Muscle of leg (tissue), 3 donors: ENCODE measurements at regions not wholly inside any gene's neighbourhood (a gene's known extent, or its start where the extent isn't known, plus 50 kb on each side); places are given as distances from the start of the nearest gene placed in this dataset.
A peak's percentile ranks its signal among the peaks of the same experiment; 100 is the strongest.
"Not testable (repeated sequence)": the region's sequence is repeated elsewhere in the genome, so short reads cannot be mapped to it uniquely, and the experiment has no call there.

Source experiments
- DNase-seq: peaks from one replicate; pipeline ENCODE4 v3.0.0; 2013
- H3K27ac ChIP-seq: one replicate; pipeline ENCODE4 v1.5.1; 2013; ENCODE audit warnings: mild to moderate bottlenecking, low read length, control low read depth
- H3K27me3 ChIP-seq: one replicate; pipeline ENCODE4 v1.6.1; 2013; ENCODE audit warnings: low read length; ENCODE audit not compliant: control insufficient read depth, insufficient read depth
- H3K36me3 ChIP-seq: one replicate; pipeline ENCODE4 v1.6.1; 2013; ENCODE audit warnings: low read length; ENCODE audit not compliant: control insufficient read depth, insufficient read depth
- H3K4me1 ChIP-seq: one replicate; pipeline ENCODE4 v1.6.1; 2013; ENCODE audit warnings: low read length; ENCODE audit not compliant: control insufficient read depth, insufficient read depth
- H3K4me3 ChIP-seq: one replicate; pipeline ENCODE4 v1.5.1; 2013; ENCODE audit warnings: low read length, control low read depth
- H3K9me3 ChIP-seq: replicated peaks from 2 replicates; pipeline ENCODE4 v1.6.1; 2013; ENCODE audit warnings: low read depth, low read length; ENCODE audit not compliant: control insufficient read depth
- WGBS: methylation state at CpG from one replicate; pipeline ENCODE4 v1.1.5; 2013; ENCODE audit warnings: missing lambda C conversion rate; ENCODE audit not compliant: insufficient coverage; 5-methylcytosine and 5-hydroxymethylcytosine counted together

DNA sequence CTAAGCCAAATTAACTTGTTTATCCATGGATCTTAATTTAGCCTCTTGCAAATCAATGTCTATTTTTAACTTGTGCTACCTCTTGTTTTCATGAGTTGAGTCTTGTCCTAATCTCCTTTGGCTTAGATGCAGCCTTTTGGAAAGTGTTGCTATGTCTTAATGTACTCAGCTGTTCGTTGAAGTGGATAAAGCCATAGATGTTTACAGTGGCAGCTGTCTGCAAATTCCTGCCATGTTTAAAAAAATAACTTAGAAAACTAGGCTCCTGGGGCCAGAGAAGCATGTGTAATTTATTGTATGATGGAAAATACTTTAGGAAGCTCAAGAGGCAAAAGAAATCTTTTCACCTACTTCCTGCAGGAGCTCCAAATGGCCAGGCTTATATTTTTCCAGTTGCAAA, 253.1 kb upstream of the RHOBTB1 start:
- no CpG with 5 or more reads among the region's 1 CpG for WGBS
- Histone ChIP-seq H3K36me3 (no peaks in the 10 kb centered on the region), H3K4me1 (peaks cover 4% of the 10 kb centered on the region), H3K27me3 (no peaks in the 10 kb centered on the region), H3K4me3 (no peak overlapping the region), H3K9me3 (peaks cover 12% of the 10 kb centered on the region), H3K27ac (peak overlapping the region; percentile 69)
- peak; percentile 98 for DNase-seq

DNA sequence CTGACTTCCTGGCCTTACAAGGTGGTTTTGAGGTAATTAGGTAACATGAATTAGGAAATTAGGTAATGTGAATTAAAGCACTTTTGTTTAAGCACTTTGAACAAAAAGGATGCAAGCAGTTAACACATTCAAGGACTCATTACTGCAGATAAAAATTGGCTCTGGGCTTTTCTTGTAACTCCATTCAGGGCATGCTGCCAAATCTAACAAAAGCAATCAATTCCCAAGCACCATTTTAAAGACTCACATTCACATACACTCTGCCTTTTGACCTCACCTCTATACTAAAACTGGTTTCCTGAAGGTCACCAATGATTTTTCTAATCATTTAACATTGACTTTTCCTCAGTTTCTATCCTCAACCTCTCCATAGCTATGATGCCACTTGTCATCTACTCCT, 251.2 kb upstream of the RHOBTB1 start:
- Histone ChIP-seq H3K9me3 (peaks cover 15% of the 10 kb centered on the region), H3K36me3 (no peaks in the 10 kb centered on the region), H3K4me1 (peaks cover 4% of the 10 kb centered on the region), H3K4me3 (no peak overlapping the region), H3K27ac (no peak overlapping the region), H3K27me3 (no peaks in the 10 kb centered on the region)
- DNase-seq: no peak

DNA sequence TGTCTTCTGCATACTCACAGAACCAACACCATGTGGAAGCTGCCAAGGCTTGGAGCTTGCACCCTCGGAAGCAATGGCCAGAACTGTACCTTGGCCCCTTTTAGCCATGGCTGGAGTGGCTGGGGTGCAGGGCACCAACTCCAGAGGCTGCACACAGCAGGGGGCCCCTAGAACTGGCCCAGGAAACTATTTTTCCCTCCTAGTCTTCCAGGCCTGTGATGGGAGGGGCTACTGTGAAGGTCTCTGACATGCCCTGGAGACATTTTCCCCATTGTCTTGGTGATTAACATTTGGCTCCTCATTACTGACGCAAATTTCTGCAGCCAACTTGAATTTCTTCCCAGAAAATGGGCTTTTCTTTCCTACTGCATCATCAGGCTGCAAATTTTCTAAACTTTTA, 248.6 kb upstream of the RHOBTB1 start:
- not testable (repeated sequence) for H3K4me3 ChIP-seq, H3K4me1 ChIP-seq, H3K27ac ChIP-seq, H3K36me3 ChIP-seq, H3K27me3 ChIP-seq
- peaks cover 15% of the 10 kb centered on the region for H3K9me3 ChIP-seq
- peak; percentile 37 for DNase-seq
- WGBS: 81% methylated on average over 2 of the region's 2 CpGs

DNA sequence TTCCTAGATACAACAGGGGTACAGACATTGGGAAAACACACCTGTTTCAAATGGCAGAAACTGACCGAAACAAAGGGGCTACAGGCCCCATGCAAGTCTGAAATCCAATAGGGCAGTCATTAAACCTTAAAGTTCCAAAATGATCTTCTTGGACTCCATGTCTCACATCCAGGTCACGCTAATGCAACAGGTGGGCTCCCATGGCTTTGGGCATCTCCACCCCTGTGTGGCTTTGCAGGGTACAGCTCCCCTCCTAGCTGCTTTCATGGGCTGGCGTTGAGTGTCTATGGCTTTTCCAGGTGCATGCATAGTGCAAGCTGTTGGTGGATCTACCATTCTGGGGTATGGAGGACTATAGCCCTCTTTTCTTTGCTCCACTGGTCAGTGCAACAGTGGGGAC, 248.1 kb upstream of the RHOBTB1 start:
- no peak for DNase-seq
- no peaks in the 10 kb centered on the region for H3K36me3 ChIP-seq
- H3K4me3 ChIP-seq: no peak overlapping the region
- H3K4me1 ChIP-seq: peaks cover 4% of the 10 kb centered on the region
- H3K27me3 ChIP-seq: no peaks in the 10 kb centered on the region
- WGBS: 95% methylated on average over 3 of the region's 3 CpGs
- H3K27ac ChIP-seq: no peak overlapping the region
- H3K9me3 ChIP-seq: peaks cover 15% of the 10 kb centered on the region

DNA sequence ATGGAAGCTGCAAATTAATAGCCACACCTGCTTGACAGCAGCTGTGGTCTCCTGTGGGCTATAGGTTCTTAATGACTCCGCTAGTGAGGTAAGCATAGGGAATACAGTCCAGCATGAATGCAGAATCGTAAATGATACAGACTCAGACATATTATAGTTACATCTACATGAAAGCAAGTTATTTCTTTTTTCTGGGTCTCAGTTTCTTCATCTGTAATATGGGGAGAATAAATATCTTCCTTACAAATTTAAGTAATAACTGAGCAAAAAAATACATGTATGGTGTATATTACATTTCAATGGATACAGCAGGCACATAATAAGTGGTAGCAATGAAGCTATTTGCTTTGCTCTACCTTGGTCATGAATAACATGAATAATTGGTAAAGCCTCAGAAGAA, 245.9 kb upstream of the RHOBTB1 start:
- DNase-seq: peak; percentile 79
- no CpG with 5 or more reads among the region's 2 CpGs for WGBS
- Histone ChIP-seq H3K4me3 (no peak overlapping the region), H3K36me3 (no peaks in the 10 kb centered on the region), H3K27ac (no peak overlapping the region), H3K27me3 (no peaks in the 10 kb centered on the region), H3K9me3 (peaks cover 15% of the 10 kb centered on the region), H3K4me1 (peaks cover 2% of the 10 kb centered on the region)

DNA sequence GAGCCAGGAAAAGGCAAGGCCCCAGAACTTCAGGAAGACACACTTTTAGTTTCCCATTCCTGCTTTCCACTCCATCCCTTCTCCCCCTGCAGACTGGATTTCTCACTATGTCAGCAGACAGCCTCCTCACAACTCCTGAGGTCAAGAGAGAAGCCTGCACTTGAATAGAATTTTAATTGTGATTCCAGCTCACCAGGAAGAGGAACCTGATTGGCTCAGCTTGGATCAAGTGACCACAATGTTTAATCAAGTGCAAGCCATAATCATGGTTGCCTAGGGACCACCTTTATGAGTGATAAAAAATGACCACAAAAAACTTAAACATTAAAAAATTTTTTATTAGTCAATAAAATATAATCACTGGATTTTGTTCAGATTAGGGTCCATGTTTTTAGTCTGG, 244.7 kb upstream of the RHOBTB1 start:
- H3K36me3 ChIP-seq: no peaks in the 10 kb centered on the region
- peaks cover 4% of the 10 kb centered on the region for H3K4me1 ChIP-seq
- no peak overlapping the region for H3K4me3 ChIP-seq
- no peak overlapping the region for H3K27ac ChIP-seq
- no peaks in the 10 kb centered on the region for H3K27me3 ChIP-seq
- DNase-seq: no peak
- H3K9me3 ChIP-seq: peaks cover 13% of the 10 kb centered on the region

DNA sequence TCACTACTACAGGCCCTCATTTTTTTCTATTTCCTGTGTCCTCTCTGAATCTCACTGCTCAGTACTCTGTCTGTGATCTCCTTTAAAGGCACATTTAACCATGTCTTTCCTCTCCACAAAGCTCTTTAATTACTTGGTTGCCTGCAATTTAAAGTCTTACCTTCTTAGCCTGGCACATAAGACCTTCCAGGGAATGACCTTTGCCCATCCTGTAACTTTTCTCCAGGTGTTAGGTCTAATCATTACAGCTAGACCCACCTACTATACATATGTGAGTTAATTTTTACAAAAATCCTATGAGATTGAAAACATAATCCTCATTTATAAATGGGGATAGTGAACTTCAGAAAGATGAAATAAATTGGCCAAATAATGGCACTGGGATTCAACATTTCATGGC, 244.1 kb upstream of the RHOBTB1 start:
- Histone ChIP-seq H3K27me3 (no peaks in the 10 kb centered on the region), H3K4me3 (no peak overlapping the region), H3K4me1 (peaks cover 4% of the 10 kb centered on the region), H3K9me3 (peaks cover 11% of the 10 kb centered on the region), H3K27ac (no peak overlapping the region), H3K36me3 (no peaks in the 10 kb centered on the region)
- DNase-seq: no peak

DNA sequence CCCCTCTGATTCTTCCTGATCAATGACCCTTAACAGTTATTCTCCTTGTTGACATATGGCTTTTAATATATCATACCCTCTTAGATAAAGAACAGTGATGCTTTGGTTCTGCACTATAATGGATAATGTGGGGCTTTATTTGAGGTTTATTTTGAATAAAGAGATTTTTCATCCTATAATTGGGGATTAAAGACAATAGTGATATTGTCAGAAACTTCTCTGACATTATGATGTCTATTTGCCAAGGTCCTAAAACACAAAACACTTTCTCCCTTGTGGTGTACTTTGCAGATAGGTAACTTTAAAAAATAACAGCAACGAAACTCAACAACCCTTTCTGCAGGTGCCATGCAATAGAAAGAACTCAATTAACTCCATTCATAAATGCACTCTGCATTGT, 243.6 kb upstream of the RHOBTB1 start:
- WGBS: no CpG with 5 or more reads among the region's 1 CpG
- Histone ChIP-seq H3K4me3 (no peak overlapping the region), H3K4me1 (peaks cover 4% of the 10 kb centered on the region), H3K27ac (no peak overlapping the region), H3K27me3 (no peaks in the 10 kb centered on the region), H3K9me3 (peaks cover 8% of the 10 kb centered on the region), H3K36me3 (no peaks in the 10 kb centered on the region)
- no peak for DNase-seq

DNA sequence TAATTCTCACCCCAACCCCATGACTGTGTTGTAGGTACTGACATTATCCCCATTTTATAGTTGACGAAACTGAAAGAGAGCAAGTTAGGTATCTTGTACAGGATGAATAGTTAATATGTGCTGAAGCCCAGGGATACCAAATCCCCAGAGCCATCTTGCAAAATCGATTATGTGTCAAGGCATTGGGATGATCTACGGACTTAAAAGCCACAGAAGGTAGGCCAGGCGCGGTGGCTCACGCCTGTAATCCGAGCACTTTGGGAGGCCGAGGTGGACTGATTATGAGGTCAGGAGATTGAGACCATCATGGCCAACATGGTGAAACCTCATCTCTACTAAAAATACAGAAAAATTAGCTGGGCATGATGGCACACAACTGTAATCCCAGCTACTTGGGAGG, 242.4 kb upstream of the RHOBTB1 start:
- 98% methylated on average over 7 of the region's 8 CpGs for whole genome bisulfite sequencing
- Histone ChIP-seq H3K27ac (no peak overlapping the region), H3K36me3 (no peaks in the 10 kb centered on the region), H3K4me1 (peaks cover 4% of the 10 kb centered on the region), H3K27me3 (no peaks in the 10 kb centered on the region), H3K9me3 (no peaks in the 10 kb centered on the region), H3K4me3 (no peak overlapping the region)
- DNase-seq: no peak

DNA sequence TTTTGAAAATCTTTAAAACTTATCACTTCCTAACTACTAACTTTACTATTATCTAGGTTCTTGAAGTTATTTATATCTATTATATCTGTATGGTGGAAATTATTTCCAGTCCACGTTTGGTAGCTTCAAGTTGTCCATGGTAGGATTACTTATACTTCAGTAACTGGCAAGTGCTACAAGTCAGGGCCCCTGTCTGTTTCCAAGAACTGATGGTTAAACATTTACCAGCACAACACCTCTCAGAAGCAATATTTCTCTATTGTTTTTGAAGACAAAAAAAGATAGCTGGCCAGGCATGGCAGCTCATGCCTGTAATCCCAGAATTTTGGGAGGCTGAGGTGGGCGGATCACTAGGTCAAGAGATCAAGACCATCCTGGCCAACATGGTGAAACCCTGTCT, 240.4 kb upstream of the RHOBTB1 start:
- Histone ChIP-seq H3K4me1 (peaks cover 2% of the 10 kb centered on the region), H3K36me3 (no peaks in the 10 kb centered on the region), H3K27ac (peak overlapping the region; percentile 15), H3K4me3 (no peak overlapping the region), H3K27me3 (no peaks in the 10 kb centered on the region), H3K9me3 (no peaks in the 10 kb centered on the region)
- 100% methylated on average over 1 of the region's 2 CpGs for WGBS
- no peak for DNase-seq

DNA sequence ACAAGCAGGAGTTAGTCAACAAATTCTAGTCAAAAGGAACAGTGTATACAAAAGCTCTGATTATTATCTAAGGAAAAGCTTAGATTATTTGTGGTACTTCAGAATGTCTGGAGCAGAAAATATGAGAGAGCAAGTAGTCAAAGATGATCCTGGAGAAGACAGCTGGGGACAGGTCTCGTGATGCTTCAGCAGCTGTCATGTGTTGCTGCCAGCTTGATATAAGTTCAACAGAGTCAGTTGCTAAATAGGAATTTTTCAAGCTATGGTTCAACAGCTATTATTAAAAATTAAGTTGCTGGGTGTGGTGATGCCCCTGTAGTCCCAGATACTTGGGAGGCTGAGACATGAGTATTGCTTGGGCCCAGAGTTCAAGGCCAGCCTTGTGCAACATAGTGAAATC, 240.0 kb upstream of the RHOBTB1 start:
- peak; percentile 55 for DNase-seq
- H3K4me3 ChIP-seq: no peak overlapping the region
- H3K9me3 ChIP-seq: no peaks in the 10 kb centered on the region
- WGBS: no CpG with 5 or more reads among the region's 1 CpG
- no peaks in the 10 kb centered on the region for H3K36me3 ChIP-seq
- H3K4me1 ChIP-seq: peaks cover 2% of the 10 kb centered on the region
- H3K27me3 ChIP-seq: no peaks in the 10 kb centered on the region
- no peak overlapping the region for H3K27ac ChIP-seq
